Tibial nerve (tissue), 4 donors: ENCODE measurements at regions not wholly inside any gene's neighbourhood (a gene's known extent, or its start where the extent isn't known, plus 50 kb on each side); places are given as distances from the start of the nearest gene placed in this dataset.

ENCODE experiments used
- DNase-seq, 2 donors: peaks; one replicate each; pipeline ENCODE4 v3.0.0-alpha.2; 2019; ENCODE audit warnings: low spot score in 2 of 2
- H3K27ac ChIP-seq, 4 donors: fragments of 200-600 bp; sonication (generic) in 3 of 4; one replicate each; pipeline ENCODE4 v1.5.1; 2017 to 2019; ENCODE audit warnings: mild to moderate bottlenecking in 1 of 4
- H3K27me3 ChIP-seq, 2 donors: fragments of 200-600 bp; sonication (generic) in 1 of 2; one replicate each; pipeline versions ENCODE4 v1.5.1 to v1.6.0; 2017 to 2019
- H3K36me3 ChIP-seq, 3 donors: fragments of 200-600 bp; sonication (generic); one replicate each; pipeline ENCODE4 v1.5.1; 2018 to 2019
- H3K4me1 ChIP-seq, 4 donors: fragments of 200-600 bp; sonication (generic) in 3 of 4; one replicate each; pipeline ENCODE4 v1.5.1; 2017 to 2019
- H3K4me3 ChIP-seq, 4 donors: fragments of 200-600 bp; sonication (generic) in 3 of 4; one replicate each; pipeline ENCODE4 v1.5.1; 2017 to 2019; ENCODE audit warnings: mild to moderate bottlenecking in 1 of 4, moderate library complexity in 1 of 4
- H3K9me3 ChIP-seq, 4 donors: fragments of 200-600 bp; sonication (generic) in 3 of 4; one replicate each; pipeline ENCODE4 v1.5.1; 2017 to 2019
- EP300 ChIP-seq, 2 donors: sonication (generic); formaldehyde crosslinking; IDR thresholded peaks; one replicate each; pipeline ENCODE4 v1.6.1; 2017; ENCODE audit warnings: antibody characterized with exemption in 2 of 2, mild to moderate bottlenecking in 1 of 2
- POLR2A ChIP-seq, 2 donors: fragments of 450-650 bp; IDR thresholded peaks; one replicate each; pipeline ENCODE4 v1.6.1; 2017; ENCODE audit warnings: antibody characterized with exemption in 2 of 2, mild to moderate bottlenecking in 2 of 2, moderate library complexity in 2 of 2
- WGBS, 2 donors: methylation state at CpG; one replicate each; pipeline ENCODE4 v1.1.5; 2018; 5-methylcytosine and 5-hydroxymethylcytosine counted together
- TF ChIP-seq, protein P1 (sequence below), 5 experiments: fragments of 200-600 bp in 3 of 5; fragments of 450-650 bp in 2 of 5; sonication (generic) in 3 of 5; IDR thresholded peaks; one replicate each; pipeline ENCODE4 v1.5.1; 2016 to 2019; ENCODE audit warnings: antibody characterized with exemption in 5 of 5, mild to moderate bottlenecking in 3 of 5, moderate library complexity in 2 of 5

DNA sequence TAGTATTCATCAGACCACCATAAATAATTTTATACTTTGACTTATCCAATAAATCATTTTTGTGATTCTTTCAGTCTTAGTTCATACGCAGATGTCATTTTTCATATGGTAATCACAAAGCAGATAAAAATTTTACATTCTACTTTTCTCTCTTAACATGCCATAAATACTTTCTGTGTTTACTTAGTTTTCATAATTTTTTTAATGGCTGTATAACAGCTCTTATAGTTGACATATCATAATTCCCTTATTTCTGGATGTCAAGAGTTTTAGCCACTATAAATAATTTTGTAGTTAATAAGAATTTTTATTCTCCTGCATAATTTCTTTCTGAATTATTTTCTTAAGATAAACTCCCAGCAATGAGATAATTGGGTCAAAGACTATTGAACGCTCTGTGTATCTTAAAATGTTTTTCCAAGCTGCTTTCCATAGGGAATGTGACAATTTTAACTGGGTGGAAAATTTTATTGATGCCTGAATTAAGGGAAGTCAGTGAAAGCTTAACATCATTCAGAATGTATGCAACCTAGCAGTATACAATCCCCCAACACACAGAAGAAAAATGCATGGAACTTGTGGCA is 702.7 kb downstream of the EPM2A start:
- Histone ChIP-seq H3K9me3 (no peaks in the 10 kb centered on the region), H3K4me1 (no peaks in the 10 kb centered on the region), H3K4me3 (no peak overlapping the region), H3K27ac (no peak overlapping the region), H3K36me3 (no peaks in the 10 kb centered on the region), H3K27me3 (no peaks in the 10 kb centered on the region)
- WGBS, 2 donors, result 73 to 74% methylated on average over 2 of the region's 2 CpGs
- no peak for DNase-seq
- TF ChIP-seq, protein P1, sequence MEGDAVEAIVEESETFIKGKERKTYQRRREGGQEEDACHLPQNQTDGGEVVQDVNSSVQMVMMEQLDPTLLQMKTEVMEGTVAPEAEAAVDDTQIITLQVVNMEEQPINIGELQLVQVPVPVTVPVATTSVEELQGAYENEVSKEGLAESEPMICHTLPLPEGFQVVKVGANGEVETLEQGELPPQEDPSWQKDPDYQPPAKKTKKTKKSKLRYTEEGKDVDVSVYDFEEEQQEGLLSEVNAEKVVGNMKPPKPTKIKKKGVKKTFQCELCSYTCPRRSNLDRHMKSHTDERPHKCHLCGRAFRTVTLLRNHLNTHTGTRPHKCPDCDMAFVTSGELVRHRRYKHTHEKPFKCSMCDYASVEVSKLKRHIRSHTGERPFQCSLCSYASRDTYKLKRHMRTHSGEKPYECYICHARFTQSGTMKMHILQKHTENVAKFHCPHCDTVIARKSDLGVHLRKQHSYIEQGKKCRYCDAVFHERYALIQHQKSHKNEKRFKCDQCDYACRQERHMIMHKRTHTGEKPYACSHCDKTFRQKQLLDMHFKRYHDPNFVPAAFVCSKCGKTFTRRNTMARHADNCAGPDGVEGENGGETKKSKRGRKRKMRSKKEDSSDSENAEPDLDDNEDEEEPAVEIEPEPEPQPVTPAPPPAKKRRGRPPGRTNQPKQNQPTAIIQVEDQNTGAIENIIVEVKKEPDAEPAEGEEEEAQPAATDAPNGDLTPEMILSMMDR (IDR thresholded peaks at IDR 0.05), result no peak
- TF ChIP-seq EP300 (IDR thresholded peaks at IDR 0.05), result no peak
- TF ChIP-seq POLR2A (IDR thresholded peaks at IDR 0.05), result no peak

DNA sequence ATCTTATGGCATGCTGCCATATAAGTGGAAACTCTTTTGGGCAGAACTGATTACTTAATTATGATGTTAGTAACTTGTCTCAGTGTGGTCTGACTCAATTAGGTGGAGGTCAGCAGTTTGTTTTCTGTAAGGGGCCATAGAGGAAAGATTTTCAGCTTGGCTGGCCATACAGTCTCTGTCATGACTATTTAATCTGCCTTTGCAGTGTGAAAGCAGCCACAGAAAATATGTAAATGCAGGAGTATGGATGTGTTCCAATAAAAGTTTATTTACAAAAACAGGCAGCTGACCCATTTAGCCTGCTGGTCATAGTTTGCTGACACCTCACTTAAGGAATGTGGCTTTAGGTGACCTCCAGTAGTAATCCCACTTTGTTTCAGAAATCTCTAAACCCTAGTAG is 700.7 kb downstream of the EPM2A start:
- DNase-seq, result no peak
- Histone ChIP-seq H3K4me1 (no peaks in the 10 kb centered on the region), H3K4me3 (no peak overlapping the region), H3K9me3 (no peaks in the 10 kb centered on the region), H3K36me3 (no peaks in the 10 kb centered on the region), H3K27me3 (no peaks in the 10 kb centered on the region), H3K27ac (no peak overlapping the region)
- TF ChIP-seq, protein P1 (IDR thresholded peaks at IDR 0.05), result no peak
- TF ChIP-seq POLR2A (IDR thresholded peaks at IDR 0.05) (no peak), EP300 (IDR thresholded peaks at IDR 0.05) (no peak)

DNA sequence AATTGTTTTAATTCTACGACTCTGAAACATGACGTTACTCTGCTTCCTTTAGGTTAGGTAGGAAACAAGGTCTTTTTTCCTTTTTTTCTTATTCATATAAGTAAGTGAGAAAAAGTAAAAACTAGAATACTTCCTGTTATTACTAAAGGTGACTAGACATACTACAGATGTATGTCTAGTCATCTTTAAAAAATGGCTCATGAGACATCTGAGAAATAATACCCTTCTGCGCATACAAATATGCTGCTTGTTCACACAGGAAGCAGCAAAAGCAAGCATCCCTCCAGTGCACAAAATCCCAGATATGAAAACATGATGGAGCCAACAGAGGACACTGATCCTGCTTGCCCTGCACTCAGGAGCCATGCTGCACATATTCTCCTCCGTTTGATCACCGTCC is 699.1 kb downstream of the EPM2A start:
- no peaks in the 10 kb centered on the region for H3K9me3 ChIP-seq
- WGBS, 2 donors, result 74 to 80% methylated on average over 5 of the region's 5 CpGs
- no peak for DNase-seq
- H3K36me3 ChIP-seq, result no peaks in the 10 kb centered on the region
- no peaks in the 10 kb centered on the region for H3K27me3 ChIP-seq
- TF ChIP-seq EP300 (IDR thresholded peaks at IDR 0.05) (no peak), POLR2A (IDR thresholded peaks at IDR 0.05) (no peak)
- TF ChIP-seq, protein P1 (IDR thresholded peaks at IDR 0.05), result no peak
- H3K4me3 ChIP-seq, result no peak overlapping the region
- no peaks in the 10 kb centered on the region for H3K4me1 ChIP-seq
- H3K27ac ChIP-seq, result no peak overlapping the region

DNA sequence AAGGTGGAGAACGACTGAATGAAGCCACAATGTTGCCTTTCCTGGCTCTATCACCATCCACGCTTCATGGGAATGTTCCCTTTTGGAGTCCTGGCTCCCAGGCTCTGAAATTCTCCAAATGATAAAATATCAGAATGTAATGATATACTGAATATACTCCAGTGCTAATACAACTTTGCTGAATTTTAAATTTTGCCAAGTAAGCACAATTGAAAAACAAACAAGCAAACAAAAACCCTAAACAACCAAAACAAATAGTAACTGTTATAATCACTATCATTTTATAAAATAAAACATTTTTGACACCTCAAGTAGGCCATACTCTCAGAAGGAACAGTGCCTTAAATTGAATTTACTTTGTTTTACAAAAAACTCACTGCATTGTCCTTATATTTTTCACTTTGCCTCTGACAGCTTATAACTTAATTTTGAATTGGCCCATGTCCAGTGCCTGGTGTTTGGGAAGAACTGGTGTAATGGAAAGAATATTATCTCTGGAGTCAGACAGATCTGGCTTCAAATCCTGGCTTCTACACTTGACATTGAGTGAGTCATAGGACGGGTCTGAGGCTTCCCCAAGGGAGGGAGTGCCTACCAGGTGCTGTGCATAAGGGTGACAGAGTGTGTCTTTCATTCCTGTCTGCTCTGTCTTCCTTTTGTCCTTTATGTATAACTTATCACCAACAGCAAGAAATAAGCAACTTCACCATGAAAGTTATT is 698.3 kb downstream of the EPM2A start:
- H3K27me3 ChIP-seq, result no peaks in the 10 kb centered on the region
- no peaks in the 10 kb centered on the region for H3K9me3 ChIP-seq
- 65 to 80% methylated on average over 3 of the region's 3 CpGs for WGBS, 2 donors
- H3K4me3 ChIP-seq, result no peak overlapping the region
- DNase-seq, result no peak
- no peak overlapping the region for H3K27ac ChIP-seq
- no peaks in the 10 kb centered on the region for H3K36me3 ChIP-seq
- H3K4me1 ChIP-seq, result no peaks in the 10 kb centered on the region
- TF ChIP-seq, protein P1 (IDR thresholded peaks at IDR 0.05), result no peak
- TF ChIP-seq POLR2A (IDR thresholded peaks at IDR 0.05) (no peak), EP300 (IDR thresholded peaks at IDR 0.05) (no peak)

DNA sequence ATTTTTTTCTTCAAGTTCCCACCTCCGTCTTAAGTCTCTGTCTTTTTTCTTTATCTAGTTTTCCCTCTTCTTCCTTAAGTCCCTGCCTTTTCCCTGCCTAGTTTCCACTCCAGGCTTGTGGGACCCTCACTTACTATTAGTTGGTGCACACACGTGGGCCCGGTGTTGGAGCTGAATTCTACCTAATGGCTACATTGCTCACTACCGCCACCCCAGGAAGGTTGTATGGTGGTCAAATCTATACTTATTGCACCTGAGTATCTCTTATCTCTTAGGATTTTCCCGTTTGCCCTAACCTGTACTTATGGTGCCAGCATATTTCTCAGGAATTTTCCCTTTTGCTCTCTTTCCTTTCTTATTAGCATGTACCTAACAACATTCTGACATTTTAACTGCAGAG is 692.8 kb downstream of the EPM2A start:
- no peak for DNase-seq
- no peak for TF ChIP-seq POLR2A (IDR thresholded peaks at IDR 0.05)
- no peak for TF ChIP-seq EP300 (IDR thresholded peaks at IDR 0.05)
- TF ChIP-seq, protein P1 (IDR thresholded peaks at IDR 0.05), result no peak
- WGBS, 2 donors, result 90 to 93% methylated on average over 5 of the region's 5 CpGs
- no peak overlapping the region for H3K4me3 ChIP-seq
- no peaks in the 10 kb centered on the region for H3K9me3 ChIP-seq
- no peaks in the 10 kb centered on the region for H3K27me3 ChIP-seq
- no peaks in the 10 kb centered on the region for H3K4me1 ChIP-seq
- H3K27ac ChIP-seq, result no peak overlapping the region
- no peaks in the 10 kb centered on the region for H3K36me3 ChIP-seq
